ENCODE measurements at regions not wholly inside any gene's neighbourhood (a gene's known extent, or its start where the extent isn't known, plus 50 kb on each side); places are given as distances from the start of the nearest gene placed in this dataset.

DNA sequence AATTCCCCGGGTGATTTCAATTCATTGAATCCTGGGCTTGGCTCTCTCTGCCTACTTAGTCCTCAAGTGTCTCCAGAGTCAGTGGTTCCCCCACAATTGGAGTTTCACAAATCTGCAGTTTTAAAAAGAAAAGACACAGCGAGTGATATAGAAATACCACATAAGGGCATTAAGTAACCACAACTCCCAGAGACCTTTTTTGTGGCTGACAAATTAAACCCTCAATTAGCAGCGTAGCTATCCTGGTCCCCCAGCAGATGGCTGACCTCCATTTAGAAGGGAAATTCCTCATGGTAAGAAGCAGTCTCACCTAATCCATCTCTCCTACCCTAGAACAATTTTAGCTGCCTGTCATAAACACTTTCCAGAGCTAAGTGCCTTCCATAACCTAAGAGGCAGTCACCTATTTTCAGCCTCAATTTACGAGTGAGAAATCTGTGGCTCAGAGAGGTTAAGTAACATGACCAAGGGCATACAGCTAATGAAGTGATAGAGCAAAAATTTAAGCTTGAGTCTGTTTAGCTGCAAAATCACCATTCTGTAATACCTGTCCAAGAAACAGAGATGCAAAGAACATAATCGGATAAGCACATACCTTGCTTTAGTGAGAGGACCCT is 56.0 kb upstream of the NBPF3 start:
- Histone ChIP-seq H3K9me3 (ENCODE audit: control insufficient read depth, insufficient read depth, low read length) (peaks cover 16% of the 10 kb centered on the region), H3K14ac (replicated peaks; ENCODE audit: low read depth, low read length) (no peak overlapping the region), H2AK9ac (replicated peaks; ENCODE audit: low read depth, low read length, poor library complexity) (no peak overlapping the region), H3K18ac (ENCODE audit: low read depth, low read length) (no peak overlapping the region), H4K20me1 (ENCODE audit: insufficient read depth, low read length) (no peaks in the 10 kb centered on the region), H3K79me1 (ENCODE audit: low read depth in 1 of 2, low read length in 2 of 2) (no peaks in the 10 kb centered on the region), H4K8ac (ENCODE audit: low read depth in 2 of 2, low read length in 2 of 2) (no peak overlapping the region), H2BK120ac (ENCODE audit: low read depth, low read length) (no peak overlapping the region), H2BK15ac (ENCODE audit: low read depth, low read length) (no peak overlapping the region), H3K56ac (ENCODE audit: extremely low read depth, insufficient read depth, low read length) (no peak overlapping the region), H3K36me3 (ENCODE audit: control insufficient read depth, insufficient read depth, low read length) (no peaks in the 10 kb centered on the region), H2BK20ac (ENCODE audit: low read depth, low read length) (no peak overlapping the region), H3K4ac (ENCODE audit: low read depth, low read length) (no peak overlapping the region), H3K4me2 (ENCODE audit: low read depth, low read length) (no peak overlapping the region), H4K91ac (ENCODE audit: insufficient read depth, low read depth, low read length) (no peak overlapping the region), H2BK5ac (ENCODE audit: low read depth, low read length, poor library complexity, severe bottlenecking) (no peak overlapping the region), H2AFZ (replicated peaks; ENCODE audit: low read length, poor library complexity) (no peak overlapping the region), H3K9me1 (ENCODE audit: insufficient read depth, low read length) (no peaks in the 10 kb centered on the region), H3K4me1 (ENCODE audit: control insufficient read depth, insufficient read depth, low read length) (no peaks in the 10 kb centered on the region), H2AK5ac (ENCODE audit: low read depth, low read length) (no peak overlapping the region), H4K5ac (ENCODE audit: low read depth, low read length) (no peak overlapping the region), H3K23ac (ENCODE audit: low read depth, low read length) (no peak overlapping the region), H3K9ac (ENCODE audit: low read depth, low read length) (no peak overlapping the region), H3K4me3 (ENCODE audit: insufficient read depth, low read depth, low read length) (no peak overlapping the region), H3K27ac (ENCODE audit: insufficient read depth, low read length) (no peak overlapping the region), H3K27me3 (ENCODE audit: control insufficient read depth, insufficient read depth, low read length) (peaks cover 35% of the 10 kb centered on the region)
- intact Hi-C loops (cut with micrococcal nuclease), result no loop called here
- 10% methylated on average over 1 of the region's 5 CpGs; no CpG with 5 or more reads in 1 of the 2 experiments for WGBS, 2 experiments (ENCODE audit: extremely low coverage in 2 of 2, insufficient read length in 1 of 2)
- dilution Hi-C loops (cut with HindIII; ENCODE audit: low sequenced_read_pairs, unreplicated experiment), result no loop called here
- CTCF ChIA-PET, result no interaction called here
- in situ Hi-C loops (cut with MboI; ENCODE audit: low sequenced_read_pairs), result no loop called here
- POLR2A ChIA-PET (ENCODE audit: unreplicated experiment), result no interaction called here
- TF ChIP-seq, protein P1, sequence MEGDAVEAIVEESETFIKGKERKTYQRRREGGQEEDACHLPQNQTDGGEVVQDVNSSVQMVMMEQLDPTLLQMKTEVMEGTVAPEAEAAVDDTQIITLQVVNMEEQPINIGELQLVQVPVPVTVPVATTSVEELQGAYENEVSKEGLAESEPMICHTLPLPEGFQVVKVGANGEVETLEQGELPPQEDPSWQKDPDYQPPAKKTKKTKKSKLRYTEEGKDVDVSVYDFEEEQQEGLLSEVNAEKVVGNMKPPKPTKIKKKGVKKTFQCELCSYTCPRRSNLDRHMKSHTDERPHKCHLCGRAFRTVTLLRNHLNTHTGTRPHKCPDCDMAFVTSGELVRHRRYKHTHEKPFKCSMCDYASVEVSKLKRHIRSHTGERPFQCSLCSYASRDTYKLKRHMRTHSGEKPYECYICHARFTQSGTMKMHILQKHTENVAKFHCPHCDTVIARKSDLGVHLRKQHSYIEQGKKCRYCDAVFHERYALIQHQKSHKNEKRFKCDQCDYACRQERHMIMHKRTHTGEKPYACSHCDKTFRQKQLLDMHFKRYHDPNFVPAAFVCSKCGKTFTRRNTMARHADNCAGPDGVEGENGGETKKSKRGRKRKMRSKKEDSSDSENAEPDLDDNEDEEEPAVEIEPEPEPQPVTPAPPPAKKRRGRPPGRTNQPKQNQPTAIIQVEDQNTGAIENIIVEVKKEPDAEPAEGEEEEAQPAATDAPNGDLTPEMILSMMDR (conservative IDR thresholded peaks at IDR 0.05; ENCODE audit: low read depth, low read length), result peak; percentile 18; the same call in 1 of the 2 replicates
- TF ChIP-seq MXI1 (IDR thresholded peaks at IDR 0.05; ENCODE audit: borderline replicate concordance, low read depth, low read length), result no peak
- ATAC-seq (ENCODE audit: low read depth), result no peak; the same call in 1 of the 2 replicates
- no peak for DNase-seq
- no TSS peak for BruUV-seq (replicated peaks)

All from IMR-90 (cell line).